ENCODE measurements at regions not wholly inside any gene's neighbourhood (a gene's known extent, or its start where the extent isn't known, plus 50 kb on each side); places are given as distances from the start of the nearest gene placed in this dataset.
"Not testable (repeated sequence)": the region's sequence is repeated elsewhere in the genome, so short reads cannot be mapped to it uniquely, and the experiment has no call there.

- not testable (repeated sequence) for DNase-seq (ENCODE audit: low read depth)
These were observed 605.9 kb downstream of the KCNT2 start for GRCh38 chr1:196002296-196002695.

- no peak for DNase-seq (ENCODE audit: low read depth)
These were observed 607.1 kb downstream of the KCNT2 start for GRCh38 chr1:196001188-196001587.

- no peak for DNase-seq (ENCODE audit: low read depth)
These were observed 609.2 kb downstream of the KCNT2 start for GRCh38 chr1:195999022-195999421.

- no peak for DNase-seq (ENCODE audit: low read depth)
These were observed 626.6 kb downstream of the KCNT2 start for GRCh38 chr1:195981448-195982139.

- no peak for DNase-seq (ENCODE audit: low read depth)
These were observed 628.6 kb downstream of the KCNT2 start for GRCh38 chr1:195979646-195980045.

GRCh38 chr1:195973311-195973904, 634.8 kb downstream of the KCNT2 start:
- DNase-seq (ENCODE audit: low read depth) = no peak

GRCh38 chr1:195971589-195971988, 636.7 kb downstream of the KCNT2 start:
- no peak for DNase-seq (ENCODE audit: low read depth)

- no peak for DNase-seq (ENCODE audit: low read depth)
These were observed 638.0 kb downstream of the KCNT2 start for GRCh38 chr1:195970209-195970608.

- no peak for DNase-seq (ENCODE audit: low read depth)
These were observed 642.8 kb downstream of the KCNT2 start for GRCh38 chr1:195965475-195965874.

- no peak for DNase-seq (ENCODE audit: low read depth)
These were observed 643.2 kb downstream of the KCNT2 start for GRCh38 chr1:195965036-195965435.

- DNase-seq (ENCODE audit: low read depth) = no peak
These were observed 643.7 kb downstream of the KCNT2 start for GRCh38 chr1:195964516-195964915.

GRCh38 chr1:195962051-195962450, 646.2 kb downstream of the KCNT2 start:
- no peak for DNase-seq (ENCODE audit: low read depth)

- no peak for DNase-seq (ENCODE audit: low read depth)
These were observed 647.7 kb downstream of the KCNT2 start for GRCh38 chr1:195960580-195960979.

- DNase-seq (ENCODE audit: low read depth) = no peak
These were observed 650.1 kb downstream of the KCNT2 start for GRCh38 chr1:195958131-195958530.

- DNase-seq (ENCODE audit: low read depth) = no peak
These were observed 651.4 kb downstream of the KCNT2 start for GRCh38 chr1:195956845-195957244.

GRCh38 chr1:195954848-195955247, 653.4 kb downstream of the KCNT2 start:
- no peak for DNase-seq (ENCODE audit: low read depth)

- DNase-seq (ENCODE audit: low read depth) = no peak
These were observed 656.9 kb downstream of the KCNT2 start for GRCh38 chr1:195951313-195951712.

GRCh38 chr1:195948123-195948895, 659.9 kb downstream of the KCNT2 start:
- DNase-seq (ENCODE audit: low read depth) = no peak

GRCh38 chr1:195946500-195946899, 661.7 kb downstream of the KCNT2 start:
- no peak for DNase-seq (ENCODE audit: low read depth)

- no peak for DNase-seq (ENCODE audit: low read depth)
These were observed 666.4 kb downstream of the KCNT2 start for GRCh38 chr1:195941795-195942194.

- no peak for DNase-seq (ENCODE audit: low read depth)
These were observed 666.9 kb downstream of the KCNT2 start for GRCh38 chr1:195941314-195941713.

GRCh38 chr1:195939844-195940243, 668.4 kb downstream of the KCNT2 start:
- no peak for DNase-seq (ENCODE audit: low read depth)

Measured in HS-27A (cell line).